ENCODE measurements at regions not wholly inside any gene's neighbourhood (a gene's known extent, or its start where the extent isn't known, plus 50 kb on each side); places are given as distances from the start of the nearest gene placed in this dataset.

DNA sequence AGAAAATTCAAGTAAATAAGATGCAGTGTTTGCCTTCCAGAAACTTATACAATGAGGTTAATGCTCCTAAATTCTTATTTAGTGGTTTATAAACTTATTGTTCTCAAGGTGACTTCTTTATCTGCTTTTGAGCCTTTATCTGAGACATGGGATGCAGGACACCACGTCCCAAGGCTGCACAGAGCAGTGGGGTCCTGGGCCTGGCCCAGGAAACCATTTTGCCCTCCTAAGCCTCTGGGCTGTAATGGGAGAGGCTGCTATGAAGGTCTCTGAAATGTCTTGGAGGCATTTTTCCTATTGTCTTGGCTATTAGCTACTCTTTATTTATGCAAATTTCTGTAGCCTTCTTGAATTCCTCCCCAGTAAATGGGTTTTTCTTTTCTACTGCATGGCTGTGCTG is 652.6 kb upstream of the SETBP1 start:
- TF ChIP-seq CTCF (IDR thresholded peaks at IDR 0.05): no peak
- ATAC-seq (ENCODE audit: insufficient number of reproducible peaks, low FRiP score, low read depth) (no peak), DNase-seq (ENCODE audit: low spot score) (no peak)
- H3K4me3 ChIP-seq: no peak overlapping the region
- H3K27me3 ChIP-seq (replicated peaks; ENCODE audit: insufficient read depth): no peaks in the 10 kb centered on the region
- no peaks in the 10 kb centered on the region for H3K4me1 ChIP-seq (ENCODE audit: control insufficient read depth in 1 of 2, low read depth in 2 of 2)
- no peaks in the 10 kb centered on the region for H3K9me3 ChIP-seq
- no peaks in the 10 kb centered on the region for H3K36me3 ChIP-seq
- no peak overlapping the region for H3K27ac ChIP-seq

DNA sequence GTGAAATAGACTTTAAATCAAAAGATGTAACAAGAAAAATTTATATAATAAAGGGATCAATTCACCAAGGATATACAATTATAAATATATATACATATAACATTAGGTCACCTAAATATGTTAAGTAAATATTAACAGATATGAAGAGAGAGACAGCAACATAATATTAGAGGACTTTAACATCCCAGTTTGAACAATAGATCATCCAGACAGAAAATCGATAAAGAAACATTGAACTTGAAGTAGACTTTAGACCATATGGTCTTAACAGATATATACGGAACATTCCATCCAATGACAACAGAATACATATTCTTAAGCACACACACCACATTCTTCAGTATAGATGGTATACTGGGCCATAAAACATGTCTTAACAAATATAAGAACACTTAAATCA is 649.6 kb upstream of the SETBP1 start:
- ATAC-seq (ENCODE audit: insufficient number of reproducible peaks, low FRiP score, low read depth): no peak
- Histone ChIP-seq H3K9me3 (no peaks in the 10 kb centered on the region), H3K27ac (no peak overlapping the region), H3K4me3 (no peak overlapping the region), H3K27me3 (replicated peaks; ENCODE audit: insufficient read depth) (no peaks in the 10 kb centered on the region), H3K36me3 (no peaks in the 10 kb centered on the region), H3K4me1 (ENCODE audit: control insufficient read depth in 1 of 2, low read depth in 2 of 2) (no peaks in the 10 kb centered on the region)
- no peak for TF ChIP-seq CTCF (IDR thresholded peaks at IDR 0.05)
- DNase-seq (ENCODE audit: low spot score): no peak

GRCh38 chr18:44033144-44033701 is 647.5 kb upstream of the SETBP1 start:
- H3K27ac ChIP-seq: no peak overlapping the region
- H3K4me1 ChIP-seq (ENCODE audit: control insufficient read depth in 1 of 2, low read depth in 2 of 2): no peaks in the 10 kb centered on the region
- H3K36me3 ChIP-seq: no peaks in the 10 kb centered on the region
- no peaks in the 10 kb centered on the region for H3K27me3 ChIP-seq (replicated peaks; ENCODE audit: insufficient read depth)
- no peak overlapping the region for H3K4me3 ChIP-seq
- no peak for DNase-seq (ENCODE audit: low spot score)
- no peaks in the 10 kb centered on the region for H3K9me3 ChIP-seq
- no peak for TF ChIP-seq CTCF (IDR thresholded peaks at IDR 0.05)
- ATAC-seq (ENCODE audit: insufficient number of reproducible peaks, low FRiP score, low read depth): no peak

DNA sequence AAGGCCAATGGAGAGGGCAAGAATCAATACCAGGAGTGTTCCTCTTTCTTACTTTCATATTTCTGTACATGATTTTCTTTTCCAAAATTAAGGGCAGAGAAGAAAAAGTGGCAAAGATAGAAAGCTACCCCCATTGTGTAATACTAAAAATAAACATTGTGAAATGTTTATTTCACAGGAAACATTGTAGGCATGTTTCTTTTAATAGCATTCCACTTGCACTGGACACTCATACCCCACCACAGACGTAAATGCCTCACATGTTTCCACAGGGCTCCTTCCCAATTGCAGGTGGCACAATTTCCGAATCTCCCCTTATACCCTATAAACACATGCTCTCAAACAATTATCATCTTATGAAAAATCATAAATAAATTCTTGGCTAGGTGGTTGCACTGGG is 645.1 kb upstream of the SETBP1 start:
- ATAC-seq (ENCODE audit: insufficient number of reproducible peaks, low FRiP score, low read depth): no peak
- no peaks in the 10 kb centered on the region for H3K9me3 ChIP-seq
- no peaks in the 10 kb centered on the region for H3K27me3 ChIP-seq (replicated peaks; ENCODE audit: insufficient read depth)
- H3K36me3 ChIP-seq: no peaks in the 10 kb centered on the region
- no peak overlapping the region for H3K27ac ChIP-seq
- H3K4me1 ChIP-seq (ENCODE audit: control insufficient read depth in 1 of 2, low read depth in 2 of 2): no peaks in the 10 kb centered on the region
- no peak for DNase-seq (ENCODE audit: low spot score)
- no peak overlapping the region for H3K4me3 ChIP-seq
- TF ChIP-seq CTCF (IDR thresholded peaks at IDR 0.05): no peak

- Histone ChIP-seq H3K4me1 (ENCODE audit: control insufficient read depth in 1 of 2, low read depth in 2 of 2) (no peaks in the 10 kb centered on the region), H3K27ac (no peak overlapping the region), H3K9me3 (no peaks in the 10 kb centered on the region), H3K27me3 (replicated peaks; ENCODE audit: insufficient read depth) (no peaks in the 10 kb centered on the region), H3K4me3 (no peak overlapping the region), H3K36me3 (no peaks in the 10 kb centered on the region)
- DNase-seq (ENCODE audit: low spot score) (no peak), ATAC-seq (ENCODE audit: insufficient number of reproducible peaks, low FRiP score, low read depth) (no peak)
- no peak for TF ChIP-seq CTCF (IDR thresholded peaks at IDR 0.05)
These were observed 644.2 kb upstream of the SETBP1 start for GRCh38 chr18:44036501-44036900.

Measured in thoracic aorta (tissue), 2 donors.